ENCODE measurements at regions not wholly inside any gene's neighbourhood (a gene's known extent, or its start where the extent isn't known, plus 50 kb on each side); places are given as distances from the start of the nearest gene placed in this dataset.

DNA sequence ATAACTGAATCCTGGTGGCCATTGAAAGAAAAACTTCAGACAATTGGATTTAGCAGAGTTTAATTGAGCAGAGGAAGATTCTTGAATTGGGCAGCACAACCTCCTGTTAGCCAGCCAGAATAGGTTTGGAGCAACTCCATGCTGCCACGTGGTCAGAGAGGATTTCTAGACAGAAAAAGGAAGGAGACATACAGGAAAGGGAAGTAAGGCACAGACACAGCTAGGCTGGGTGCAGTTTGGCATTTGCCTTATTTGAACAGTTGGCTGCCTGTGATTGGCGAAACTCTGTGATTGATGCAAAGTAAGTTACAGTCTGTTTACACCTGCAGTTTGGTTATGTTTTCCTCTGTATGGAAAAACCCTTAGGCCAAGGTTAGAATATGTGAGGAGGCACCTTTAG lies 85.8 kb upstream of the SPATA13 start:
- H3K27me3 ChIP-seq (ENCODE audit: insufficient read depth, poor library complexity, severe bottlenecking), result no peaks in the 10 kb centered on the region
- no peaks in the 10 kb centered on the region for H3K4me1 ChIP-seq (ENCODE audit: insufficient read depth, poor library complexity, severe bottlenecking)
- no peak for DNase-seq (ENCODE audit: low spot score)
- H3K27ac ChIP-seq (ENCODE audit: poor library complexity, severe bottlenecking), result no peak overlapping the region
- no peak for TF ChIP-seq CTCF (IDR thresholded peaks at IDR 0.05; ENCODE audit: poor library complexity, severe bottlenecking)
- no peak overlapping the region for H3K4me3 ChIP-seq (ENCODE audit: severe bottlenecking)
- no peaks in the 10 kb centered on the region for H3K9me3 ChIP-seq (ENCODE audit: severe bottlenecking)
- ATAC-seq (ENCODE audit: low read depth), result no peak
- no peaks in the 10 kb centered on the region for H3K36me3 ChIP-seq (ENCODE audit: low read depth)

GRCh38 chr13:24075137-24075975 lies 85.2 kb upstream of the SPATA13 start:
- H3K4me1 ChIP-seq (ENCODE audit: insufficient read depth, poor library complexity, severe bottlenecking), result no peaks in the 10 kb centered on the region
- H3K27ac ChIP-seq (ENCODE audit: poor library complexity, severe bottlenecking), result no peak overlapping the region
- H3K27me3 ChIP-seq (ENCODE audit: insufficient read depth, poor library complexity, severe bottlenecking), result no peaks in the 10 kb centered on the region
- DNase-seq (ENCODE audit: low spot score) (no peak), ATAC-seq (ENCODE audit: low read depth) (no peak)
- H3K4me3 ChIP-seq (ENCODE audit: severe bottlenecking), result no peak overlapping the region
- H3K9me3 ChIP-seq (ENCODE audit: severe bottlenecking), result no peaks in the 10 kb centered on the region
- H3K36me3 ChIP-seq (ENCODE audit: low read depth), result no peaks in the 10 kb centered on the region
- TF ChIP-seq CTCF (IDR thresholded peaks at IDR 0.05; ENCODE audit: poor library complexity, severe bottlenecking), result no peak

DNA sequence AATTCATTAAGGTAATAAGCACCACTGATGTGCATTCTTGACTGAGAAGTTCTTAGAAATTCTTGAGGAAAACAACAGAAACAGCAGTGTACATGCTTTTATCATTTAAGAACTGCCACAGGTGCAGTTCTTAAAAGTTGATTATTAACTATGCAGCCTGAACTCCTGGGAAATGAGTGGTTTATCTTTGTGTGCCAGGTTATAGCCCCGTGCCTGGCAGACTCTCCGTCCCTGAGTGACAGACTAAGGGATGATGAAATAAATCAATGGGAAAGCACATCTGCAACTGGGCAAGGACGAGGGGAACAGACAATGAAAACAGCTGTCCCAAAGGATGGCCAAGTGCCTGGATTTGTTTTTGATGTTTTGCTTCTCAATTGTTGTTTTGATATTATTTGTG lies 84.4 kb upstream of the SPATA13 start:
- Histone ChIP-seq H3K9me3 (ENCODE audit: severe bottlenecking) (no peaks in the 10 kb centered on the region), H3K27me3 (ENCODE audit: insufficient read depth, poor library complexity, severe bottlenecking) (no peaks in the 10 kb centered on the region), H3K4me3 (ENCODE audit: severe bottlenecking) (no peak overlapping the region), H3K36me3 (ENCODE audit: low read depth) (no peaks in the 10 kb centered on the region), H3K4me1 (ENCODE audit: insufficient read depth, poor library complexity, severe bottlenecking) (no peaks in the 10 kb centered on the region), H3K27ac (ENCODE audit: poor library complexity, severe bottlenecking) (no peak overlapping the region)
- ATAC-seq (ENCODE audit: low read depth) (no peak), DNase-seq (ENCODE audit: low spot score) (no peak)
- TF ChIP-seq CTCF (IDR thresholded peaks at IDR 0.05; ENCODE audit: poor library complexity, severe bottlenecking), result no peak

DNA sequence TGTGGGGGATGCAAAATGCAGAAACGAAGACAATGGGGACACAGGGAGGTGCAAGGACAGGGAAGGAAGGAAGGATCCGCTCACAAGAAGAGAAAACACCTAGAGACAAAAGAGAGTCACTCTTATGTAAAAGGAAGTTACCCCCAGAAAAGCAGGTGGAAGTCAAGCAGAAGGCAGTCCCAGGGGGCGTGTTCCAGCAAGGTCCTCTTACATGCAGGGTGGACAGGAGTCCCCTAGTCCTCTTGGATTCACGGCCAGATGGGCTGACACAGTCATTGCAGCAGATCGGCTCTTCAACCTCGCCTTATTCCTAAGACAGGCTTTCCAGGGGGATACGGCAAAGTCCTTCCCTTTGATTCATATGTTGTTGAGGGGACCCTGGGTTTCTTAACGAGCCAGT lies 83.9 kb upstream of the SPATA13 start:
- no peak for DNase-seq (ENCODE audit: low spot score)
- ATAC-seq (ENCODE audit: low read depth), result no peak
- no peak overlapping the region for H3K27ac ChIP-seq (ENCODE audit: poor library complexity, severe bottlenecking)
- H3K4me3 ChIP-seq (ENCODE audit: severe bottlenecking), result no peak overlapping the region
- no peaks in the 10 kb centered on the region for H3K4me1 ChIP-seq (ENCODE audit: insufficient read depth, poor library complexity, severe bottlenecking)
- no peak for TF ChIP-seq CTCF (IDR thresholded peaks at IDR 0.05; ENCODE audit: poor library complexity, severe bottlenecking)
- no peaks in the 10 kb centered on the region for H3K27me3 ChIP-seq (ENCODE audit: insufficient read depth, poor library complexity, severe bottlenecking)
- no peaks in the 10 kb centered on the region for H3K36me3 ChIP-seq (ENCODE audit: low read depth)
- H3K9me3 ChIP-seq (ENCODE audit: severe bottlenecking), result no peaks in the 10 kb centered on the region

GRCh38 chr13:24080134-24080533 lies 80.4 kb upstream of the SPATA13 start:
- no peaks in the 10 kb centered on the region for H3K27me3 ChIP-seq (ENCODE audit: insufficient read depth, poor library complexity, severe bottlenecking)
- no peaks in the 10 kb centered on the region for H3K4me1 ChIP-seq (ENCODE audit: insufficient read depth, poor library complexity, severe bottlenecking)
- ATAC-seq (ENCODE audit: low read depth) (no peak), DNase-seq (ENCODE audit: low spot score) (no peak)
- H3K4me3 ChIP-seq (ENCODE audit: severe bottlenecking), result no peak overlapping the region
- no peaks in the 10 kb centered on the region for H3K9me3 ChIP-seq (ENCODE audit: severe bottlenecking)
- no peak overlapping the region for H3K27ac ChIP-seq (ENCODE audit: poor library complexity, severe bottlenecking)
- H3K36me3 ChIP-seq (ENCODE audit: low read depth), result no peaks in the 10 kb centered on the region
- TF ChIP-seq CTCF (IDR thresholded peaks at IDR 0.05; ENCODE audit: poor library complexity, severe bottlenecking), result no peak

All from RWPE2 (cell line).